ENCODE measurements at regions not wholly inside any gene's neighbourhood (a gene's known extent, or its start where the extent isn't known, plus 50 kb on each side); places are given as distances from the start of the nearest gene placed in this dataset.
A peak's percentile ranks its signal among the peaks of the same experiment; 100 is the strongest.
"Not testable (repeated sequence)": the region's sequence is repeated elsewhere in the genome, so short reads cannot be mapped to it uniquely, and the experiment has no call there.

DNA sequence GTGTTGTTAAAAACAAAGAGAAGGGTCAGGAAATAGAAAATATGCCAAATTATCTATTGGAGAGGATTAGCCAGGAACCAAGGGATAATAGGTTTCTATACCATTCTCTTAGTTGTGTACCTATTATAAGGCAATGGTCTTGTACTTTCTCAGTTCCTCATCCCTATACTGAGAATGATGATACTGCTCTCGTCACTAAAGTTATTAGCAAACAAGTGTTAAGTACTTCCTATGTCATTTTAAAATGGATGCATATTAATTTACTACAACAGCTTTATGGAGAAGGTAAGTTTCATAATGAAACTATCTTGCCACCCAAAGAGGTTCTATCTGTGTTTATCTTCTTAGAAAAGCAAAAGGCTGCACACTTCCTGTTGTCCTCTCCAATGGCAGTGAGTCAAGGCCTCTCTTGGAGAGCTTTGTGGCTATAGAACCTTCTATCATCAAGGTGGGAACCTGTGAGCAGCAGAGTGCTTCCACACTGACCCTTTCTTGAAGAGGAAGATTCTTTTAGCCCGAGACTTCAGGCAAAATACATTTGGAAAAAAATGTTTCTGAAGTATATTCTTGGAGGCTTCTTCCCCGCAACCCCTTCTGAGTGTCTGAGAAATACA lies 460.7 kb upstream of the FANCL start:
- Mint-ChIP-seq H3K27ac (no peak overlapping the region), H3K27me3 (peaks cover 0 to 5% (median 0%) of the 10 kb centered on the region in 5 donors), H3K9me3 (peaks cover 0 to 4% (median 0%) of the 10 kb centered on the region in 11 donors), H3K4me1 (peaks cover 0 to 2% (median 0%) of the 10 kb centered on the region in 7 donors), H3K4me3 (no peak overlapping the region), H3K36me3 (no peaks in the 10 kb centered on the region)
- Histone ChIP-seq H3K27ac (ENCODE audit: low read depth, low read length) (no peak overlapping the region), H3K36me3 (ENCODE audit: control insufficient read depth in 2 of 3, insufficient read depth in 3 of 3, low read length in 3 of 3) (no peaks in the 10 kb centered on the region), H3K4me3 (ENCODE audit: low read length) (no peak overlapping the region), H3K4me1 (ENCODE audit: control insufficient read depth in 2 of 2, insufficient read depth in 2 of 2, low read length in 2 of 2) (no peaks in the 10 kb centered on the region), H3K9me3 (ENCODE audit: control insufficient read depth in 2 of 3, low read length in 3 of 3) (no peaks in the 10 kb centered on the region), H3K27me3 (ENCODE audit: control insufficient read depth in 2 of 2, insufficient read depth in 2 of 2, low read length in 2 of 2) (no peaks in the 10 kb centered on the region)
- DNase-seq = no peak
- intact Hi-C loops (cut with micrococcal nuclease) = no loop called here
- CTCF ChIA-PET = no interaction called here
- no peak for ATAC-seq
- POLR2A ChIA-PET = no interaction called here

DNA sequence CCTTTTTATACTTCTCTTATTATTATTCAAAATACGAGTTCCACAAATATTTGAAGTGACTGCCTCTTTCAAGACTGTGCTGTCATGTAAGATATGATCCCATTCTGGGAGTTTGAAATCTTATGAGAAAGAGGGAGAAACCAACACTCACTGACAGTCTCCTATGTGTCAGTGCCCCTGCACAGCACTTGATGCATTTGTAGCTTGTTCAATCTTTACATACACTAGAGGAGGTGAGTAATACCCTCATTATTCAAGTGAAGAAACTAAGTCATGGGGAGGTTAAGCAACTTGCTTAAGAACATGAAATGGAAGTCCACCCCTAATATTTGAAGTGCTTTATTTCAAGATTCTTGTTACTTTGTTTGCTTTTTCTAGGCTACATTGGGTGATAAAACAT lies 459.5 kb upstream of the FANCL start:
- intact Hi-C loops (cut with micrococcal nuclease) = no loop called here
- Mint-ChIP-seq H3K9me3 (peaks cover 0 to 3% (median 0%) of the 10 kb centered on the region in 11 donors), H3K36me3 (no peaks in the 10 kb centered on the region), H3K4me3 (no peak overlapping the region), H3K4me1 (peaks cover 0 to 2% (median 0%) of the 10 kb centered on the region in 7 donors), H3K27ac (no peak overlapping the region), H3K27me3 (peaks cover 0 to 4% (median 0%) of the 10 kb centered on the region in 5 donors)
- Histone ChIP-seq H3K27ac (ENCODE audit: low read depth, low read length) (no peak overlapping the region), H3K36me3 (ENCODE audit: control insufficient read depth in 2 of 3, insufficient read depth in 3 of 3, low read length in 3 of 3) (no peaks in the 10 kb centered on the region), H3K4me1 (ENCODE audit: control insufficient read depth in 2 of 2, insufficient read depth in 2 of 2, low read length in 2 of 2) (no peaks in the 10 kb centered on the region), H3K9me3 (ENCODE audit: control insufficient read depth in 2 of 3, low read length in 3 of 3) (no peaks in the 10 kb centered on the region), H3K27me3 (ENCODE audit: control insufficient read depth in 2 of 2, insufficient read depth in 2 of 2, low read length in 2 of 2) (no peaks in the 10 kb centered on the region), H3K4me3 (ENCODE audit: low read length) (no peak overlapping the region)
- ATAC-seq = no peak
- ChIA-PET POLR2A (no interaction called here), CTCF (no interaction called here)
- no peak for DNase-seq

DNA sequence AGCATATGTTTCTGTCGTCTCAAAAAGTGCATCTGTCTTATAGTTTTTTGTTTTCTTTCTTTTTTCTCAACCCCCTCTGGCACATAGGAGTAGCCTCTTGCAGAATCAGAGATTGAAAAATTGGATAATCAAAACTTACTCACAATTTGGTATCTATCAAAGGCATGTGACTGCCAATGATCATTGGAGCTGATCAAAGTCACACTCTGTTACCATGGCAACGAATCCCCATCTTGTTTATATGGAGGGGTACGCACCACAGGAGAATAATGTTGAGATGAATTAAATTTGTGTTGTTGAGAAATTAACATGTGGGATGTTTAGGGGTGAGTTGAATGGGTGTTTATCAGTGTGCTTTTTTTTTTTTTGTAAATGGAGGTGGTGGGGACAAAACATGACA lies 458.3 kb upstream of the FANCL start:
- Histone ChIP-seq H3K27me3 (ENCODE audit: control insufficient read depth in 2 of 2, insufficient read depth in 2 of 2, low read length in 2 of 2) (no peaks in the 10 kb centered on the region), H3K36me3 (ENCODE audit: control insufficient read depth in 2 of 3, insufficient read depth in 3 of 3, low read length in 3 of 3) (no peaks in the 10 kb centered on the region), H3K9me3 (ENCODE audit: control insufficient read depth in 2 of 3, low read length in 3 of 3) (no peaks in the 10 kb centered on the region), H3K4me3 (ENCODE audit: low read length) (no peak overlapping the region), H3K27ac (ENCODE audit: low read depth, low read length) (no peak overlapping the region), H3K4me1 (ENCODE audit: control insufficient read depth in 2 of 2, insufficient read depth in 2 of 2, low read length in 2 of 2) (no peaks in the 10 kb centered on the region)
- Mint-ChIP-seq H3K4me3 (no peak overlapping the region), H3K27ac (no peak overlapping the region), H3K27me3 (peaks cover 0 to 4% (median 0%) of the 10 kb centered on the region in 5 donors), H3K4me1 (peaks cover 0 to 2% (median 0%) of the 10 kb centered on the region in 7 donors), H3K36me3 (no peaks in the 10 kb centered on the region), H3K9me3 (peaks cover 0 to 3% (median 0%) of the 10 kb centered on the region in 11 donors)
- ChIA-PET CTCF (no interaction called here), POLR2A (no interaction called here)
- ATAC-seq = no peak
- intact Hi-C loops (cut with micrococcal nuclease) = no loop called here
- no peak for DNase-seq

DNA sequence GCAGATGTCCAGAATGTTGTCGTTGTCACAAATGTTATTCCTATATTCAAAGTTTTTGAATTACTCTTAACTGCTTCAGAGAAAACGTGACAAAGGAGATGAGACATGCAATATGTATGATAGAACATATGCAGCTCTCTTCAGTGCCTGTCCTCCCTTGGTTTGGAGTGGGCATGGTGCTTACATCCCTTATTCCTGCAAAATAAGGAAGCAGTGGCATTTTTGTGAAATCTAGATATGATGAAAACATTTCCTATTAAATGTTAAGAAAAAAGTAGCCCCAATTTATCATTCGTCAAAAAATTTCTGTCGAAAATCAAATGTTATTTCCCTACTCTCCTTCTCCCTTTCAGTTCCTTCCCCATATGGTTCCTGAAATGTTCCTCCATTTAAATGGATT lies 457.5 kb upstream of the FANCL start:
- H3K36me3 Mint-ChIP-seq = no peaks in the 10 kb centered on the region
- intact Hi-C loops (cut with micrococcal nuclease) = no loop called here
- H3K27ac Mint-ChIP-seq = no peak overlapping the region
- H3K4me3 Mint-ChIP-seq = no peak overlapping the region
- Histone ChIP-seq H3K9me3 (ENCODE audit: control insufficient read depth in 2 of 3, low read length in 3 of 3) (no peaks in the 10 kb centered on the region), H3K27ac (ENCODE audit: low read depth, low read length) (no peak overlapping the region), H3K27me3 (ENCODE audit: control insufficient read depth in 2 of 2, insufficient read depth in 2 of 2, low read length in 2 of 2) (no peaks in the 10 kb centered on the region), H3K4me3 (ENCODE audit: low read length) (no peak overlapping the region), H3K4me1 (ENCODE audit: control insufficient read depth in 2 of 2, insufficient read depth in 2 of 2, low read length in 2 of 2) (no peaks in the 10 kb centered on the region), H3K36me3 (ENCODE audit: control insufficient read depth in 2 of 3, insufficient read depth in 3 of 3, low read length in 3 of 3) (no peaks in the 10 kb centered on the region)
- CTCF ChIA-PET = no interaction called here
- H3K9me3 Mint-ChIP-seq = peaks cover 0 to 6% (median 0%) of the 10 kb centered on the region in 11 donors
- peaks cover 0 to 2% (median 0%) of the 10 kb centered on the region in 7 donors for H3K4me1 Mint-ChIP-seq
- POLR2A ChIA-PET = no interaction called here
- ATAC-seq (peak; percentile 27), DNase-seq (no peak)
- peaks cover 0 to 4% (median 0%) of the 10 kb centered on the region in 5 donors for H3K27me3 Mint-ChIP-seq

DNA sequence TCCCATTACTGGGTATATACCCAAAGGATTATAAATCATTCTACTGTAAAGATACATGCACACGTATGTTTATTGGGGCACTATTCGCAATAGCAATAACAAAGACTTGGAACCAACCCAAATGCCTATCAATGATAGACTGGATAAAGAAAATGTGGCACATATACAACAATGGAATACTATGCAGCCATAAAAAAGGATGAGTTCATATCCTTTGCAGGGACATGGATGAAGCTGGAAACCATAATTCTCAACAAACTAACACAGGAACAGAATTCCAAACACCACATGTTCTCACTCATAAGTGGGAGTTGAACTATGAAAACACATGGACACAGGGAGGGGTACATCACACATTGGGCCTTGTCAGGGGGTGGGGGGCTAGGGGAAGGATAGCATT lies 453.0 kb upstream of the FANCL start:
- CTCF ChIA-PET; intact Hi-C loops (cut with micrococcal nuclease); DNase-seq; POLR2A ChIA-PET; H3K4me1 Mint-ChIP-seq; H3K4me3 Mint-ChIP-seq; H3K27me3 ChIP-seq (ENCODE audit: control insufficient read depth in 2 of 2, insufficient read depth in 2 of 2, low read length in 2 of 2); H3K36me3 Mint-ChIP-seq; H3K27ac ChIP-seq (ENCODE audit: low read depth, low read length); H3K9me3 ChIP-seq (ENCODE audit: control insufficient read depth in 2 of 3, low read length in 3 of 3); H3K4me3 ChIP-seq (ENCODE audit: low read length); H3K36me3 ChIP-seq (ENCODE audit: control insufficient read depth in 2 of 3, insufficient read depth in 3 of 3, low read length in 3 of 3); ATAC-seq; H3K27me3 Mint-ChIP-seq; H3K27ac Mint-ChIP-seq; H3K4me1 ChIP-seq (ENCODE audit: control insufficient read depth in 2 of 2, insufficient read depth in 2 of 2, low read length in 2 of 2): not testable (repeated sequence)
- peaks cover 0 to 16% (median 5%) of the 10 kb centered on the region in 11 donors for H3K9me3 Mint-ChIP-seq

DNA sequence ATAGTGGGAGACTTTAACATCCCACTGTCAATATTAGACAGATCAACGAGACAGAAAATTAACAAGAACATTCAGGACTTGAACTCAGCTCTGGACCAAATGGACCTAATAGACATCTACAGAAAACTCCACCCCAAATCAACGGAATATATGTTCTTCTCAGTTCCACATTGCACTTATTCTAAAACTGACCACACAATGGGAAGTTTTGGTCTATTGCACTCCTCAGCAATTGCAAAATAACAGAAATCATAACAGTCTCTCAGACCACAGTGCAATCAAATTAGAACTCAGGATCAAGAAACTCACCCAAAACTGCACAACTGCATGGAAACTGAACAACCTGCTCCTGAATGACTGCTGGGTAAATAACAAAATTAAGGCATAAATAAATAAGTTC lies 449.9 kb upstream of the FANCL start:
- H3K4me3 ChIP-seq (ENCODE audit: low read length); ATAC-seq; H3K27ac ChIP-seq (ENCODE audit: low read depth, low read length); DNase-seq; H3K27ac Mint-ChIP-seq; H3K4me1 Mint-ChIP-seq; H3K4me1 ChIP-seq (ENCODE audit: control insufficient read depth in 2 of 2, insufficient read depth in 2 of 2, low read length in 2 of 2); H3K9me3 ChIP-seq (ENCODE audit: control insufficient read depth in 2 of 3, low read length in 3 of 3); H3K4me3 Mint-ChIP-seq; H3K36me3 ChIP-seq (ENCODE audit: control insufficient read depth in 2 of 3, insufficient read depth in 3 of 3, low read length in 3 of 3); H3K27me3 ChIP-seq (ENCODE audit: control insufficient read depth in 2 of 2, insufficient read depth in 2 of 2, low read length in 2 of 2); H3K36me3 Mint-ChIP-seq; POLR2A ChIA-PET; CTCF ChIA-PET; intact Hi-C loops (cut with micrococcal nuclease); H3K27me3 Mint-ChIP-seq: not testable (repeated sequence)
- H3K9me3 Mint-ChIP-seq = peaks cover 0 to 16% (median 5%) of the 10 kb centered on the region in 11 donors

DNA sequence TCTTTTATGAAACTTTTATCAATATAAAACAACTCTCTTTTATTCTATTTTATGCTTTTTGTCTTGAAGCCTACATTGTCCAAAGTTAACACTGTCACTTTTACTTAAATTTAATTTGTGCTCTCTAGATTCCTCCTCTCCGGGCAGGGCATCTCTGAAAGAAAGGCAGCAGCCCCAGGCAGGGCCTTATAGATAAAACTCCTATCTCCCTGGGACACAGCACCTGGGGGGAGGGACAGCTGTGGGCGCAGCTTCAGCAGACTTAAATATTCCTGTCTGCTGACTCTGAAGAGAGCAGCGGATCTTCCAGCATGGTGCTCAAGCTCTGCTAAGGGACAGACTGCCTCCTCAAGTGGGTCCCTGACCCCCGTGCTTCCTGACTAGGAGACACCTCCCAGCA lies 447.7 kb upstream of the FANCL start:
- ATAC-seq (no peak), DNase-seq (no peak)
- no peaks in the 10 kb centered on the region for H3K4me1 ChIP-seq (ENCODE audit: control insufficient read depth in 2 of 2, insufficient read depth in 2 of 2, low read length in 2 of 2)
- H3K36me3 ChIP-seq (ENCODE audit: control insufficient read depth in 2 of 3, insufficient read depth in 3 of 3, low read length in 3 of 3) = no peaks in the 10 kb centered on the region
- Mint-ChIP-seq H3K4me1 (peaks cover 0 to 5% (median 0%) of the 10 kb centered on the region in 7 donors), H3K36me3 (peaks cover 0 to 9% (median 0%) of the 10 kb centered on the region in 5 donors), H3K4me3 (no peak overlapping the region), H3K27me3 (peaks cover 0 to 3% (median 0%) of the 10 kb centered on the region in 5 donors), H3K27ac (no peak overlapping the region), H3K9me3 (peaks cover 0 to 16% (median 5%) of the 10 kb centered on the region in 11 donors)
- POLR2A ChIA-PET = no interaction called here
- intact Hi-C loops (cut with micrococcal nuclease) = no loop called here
- CTCF ChIA-PET = no interaction called here
- H3K4me3 ChIP-seq (ENCODE audit: low read length) = no peak overlapping the region
- no peak overlapping the region for H3K27ac ChIP-seq (ENCODE audit: low read depth, low read length)
- H3K9me3 ChIP-seq (ENCODE audit: control insufficient read depth in 2 of 3, low read length in 3 of 3) = no peaks in the 10 kb centered on the region
- no peaks in the 10 kb centered on the region for H3K27me3 ChIP-seq (ENCODE audit: control insufficient read depth in 2 of 2, insufficient read depth in 2 of 2, low read length in 2 of 2)

Measured in naive thymus-derived CD4-positive, alpha-beta T cell (primary cell).